OCI-LY7 (cell line): ENCODE measurements at regions not wholly inside any gene's neighbourhood (a gene's known extent, or its start where the extent isn't known, plus 50 kb on each side); places are given as distances from the start of the nearest gene placed in this dataset.

Source experiments
- EZH2phosphoT487 ChIP-seq: fragments of 200-600 bp; sonication (generic); IDR thresholded peaks from 2 replicates; pipeline ENCODE4 v1.6.1; 2018; ENCODE audit warnings: low read depth, borderline replicate concordance, mild to moderate bottlenecking, mixed run types, antibody characterized with exemption, low read length, moderate library complexity, mixed read lengths
- TF ChIP-seq, protein P1 (sequence below): fragments of 200-600 bp; sonication (generic); conservative IDR thresholded peaks from 2 replicates; pipeline ENCODE4 v1.5.1; 2014; ENCODE audit warnings: mild to moderate bottlenecking, antibody characterized with exemption, low read length, moderate library complexity, mixed read lengths

DNA sequence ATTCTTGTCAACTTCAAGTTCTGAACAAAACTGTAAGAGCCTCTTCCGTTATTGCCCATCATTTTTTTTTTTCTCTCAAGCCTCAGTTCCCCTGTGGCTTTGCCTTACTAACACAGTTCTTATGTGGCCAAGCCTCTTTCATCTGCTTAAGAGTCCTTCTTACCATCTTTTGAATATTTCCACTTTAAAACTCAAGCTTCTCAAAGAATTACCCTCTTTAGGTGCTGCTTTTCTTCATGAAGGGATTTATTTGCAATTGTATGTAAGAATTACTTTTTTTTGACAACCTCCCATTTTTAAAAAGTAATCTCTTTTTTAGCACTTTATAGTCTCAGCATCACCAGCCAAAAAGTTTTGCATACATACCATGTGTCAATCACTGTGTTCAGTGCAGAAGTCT is 240.2 kb upstream of the RMST start:
- TF ChIP-seq, protein P1, sequence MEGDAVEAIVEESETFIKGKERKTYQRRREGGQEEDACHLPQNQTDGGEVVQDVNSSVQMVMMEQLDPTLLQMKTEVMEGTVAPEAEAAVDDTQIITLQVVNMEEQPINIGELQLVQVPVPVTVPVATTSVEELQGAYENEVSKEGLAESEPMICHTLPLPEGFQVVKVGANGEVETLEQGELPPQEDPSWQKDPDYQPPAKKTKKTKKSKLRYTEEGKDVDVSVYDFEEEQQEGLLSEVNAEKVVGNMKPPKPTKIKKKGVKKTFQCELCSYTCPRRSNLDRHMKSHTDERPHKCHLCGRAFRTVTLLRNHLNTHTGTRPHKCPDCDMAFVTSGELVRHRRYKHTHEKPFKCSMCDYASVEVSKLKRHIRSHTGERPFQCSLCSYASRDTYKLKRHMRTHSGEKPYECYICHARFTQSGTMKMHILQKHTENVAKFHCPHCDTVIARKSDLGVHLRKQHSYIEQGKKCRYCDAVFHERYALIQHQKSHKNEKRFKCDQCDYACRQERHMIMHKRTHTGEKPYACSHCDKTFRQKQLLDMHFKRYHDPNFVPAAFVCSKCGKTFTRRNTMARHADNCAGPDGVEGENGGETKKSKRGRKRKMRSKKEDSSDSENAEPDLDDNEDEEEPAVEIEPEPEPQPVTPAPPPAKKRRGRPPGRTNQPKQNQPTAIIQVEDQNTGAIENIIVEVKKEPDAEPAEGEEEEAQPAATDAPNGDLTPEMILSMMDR, result no peak
- TF ChIP-seq EZH2phosphoT487, result no peak
